ENCODE measurements at regions not wholly inside any gene's neighbourhood (a gene's known extent, or its start where the extent isn't known, plus 50 kb on each side); places are given as distances from the start of the nearest gene placed in this dataset.
"Not testable (repeated sequence)": the region's sequence is repeated elsewhere in the genome, so short reads cannot be mapped to it uniquely, and the experiment has no call there.

GRCh38 chrX:42437211-42437610, 340.8 kb downstream of the PPP1R2C start:
- no peak for ATAC-seq

DNA sequence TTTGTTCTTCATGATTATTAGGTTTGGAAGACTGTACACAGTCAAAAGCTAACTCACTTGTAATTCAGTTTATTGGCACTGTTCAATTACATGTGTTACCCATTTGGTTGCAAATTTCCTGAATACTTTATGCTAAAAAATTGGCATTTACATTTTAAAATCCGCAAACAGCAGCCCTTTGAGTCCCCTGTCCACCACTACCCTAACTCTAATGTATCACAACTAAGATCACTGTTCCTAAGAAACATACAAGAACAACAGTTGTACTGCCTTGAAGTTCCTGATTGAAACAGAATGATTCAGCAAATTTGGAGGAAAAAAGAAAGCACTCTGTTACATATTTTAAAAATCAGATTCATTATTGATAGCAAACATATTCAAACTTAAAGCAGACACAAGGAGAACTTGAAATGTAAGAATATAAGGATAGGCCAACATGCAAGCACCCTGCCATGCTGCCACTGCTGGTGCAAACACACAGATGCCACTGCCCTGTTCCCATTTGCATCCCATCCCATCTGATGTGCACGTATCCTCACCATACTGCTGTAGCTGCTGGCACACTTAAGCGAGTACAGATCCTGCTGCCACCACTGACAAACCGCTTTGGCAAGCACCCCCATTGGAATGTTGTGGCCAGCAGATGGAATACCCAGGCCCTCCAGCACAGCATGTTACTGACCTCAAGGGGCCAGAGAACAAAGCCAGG, 343.4 kb downstream of the PPP1R2C start:
- ATAC-seq = no peak

DNA sequence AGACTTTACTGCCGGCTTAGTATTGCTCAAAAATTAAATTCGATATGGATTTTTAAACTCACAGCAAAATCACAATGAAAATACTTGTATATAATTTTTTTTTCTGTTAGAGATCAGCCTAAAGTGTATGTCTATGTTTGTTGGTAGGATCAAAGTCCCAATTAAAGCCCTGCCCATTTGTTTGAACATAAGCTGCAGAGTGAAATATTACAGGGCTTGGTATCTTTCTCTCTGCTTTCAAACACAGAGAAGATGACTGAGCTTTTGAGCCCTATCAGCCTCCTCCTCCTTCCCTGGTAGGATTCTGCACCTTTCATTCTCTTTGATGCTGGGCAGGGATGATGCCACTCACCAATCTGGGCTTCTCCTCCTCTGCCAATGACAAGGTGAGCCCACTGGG, 345.4 kb downstream of the PPP1R2C start:
- no peak for ATAC-seq

- ATAC-seq = no peak
These were observed 355.0 kb downstream of the PPP1R2C start for GRCh38 chrX:42422961-42423360.

DNA sequence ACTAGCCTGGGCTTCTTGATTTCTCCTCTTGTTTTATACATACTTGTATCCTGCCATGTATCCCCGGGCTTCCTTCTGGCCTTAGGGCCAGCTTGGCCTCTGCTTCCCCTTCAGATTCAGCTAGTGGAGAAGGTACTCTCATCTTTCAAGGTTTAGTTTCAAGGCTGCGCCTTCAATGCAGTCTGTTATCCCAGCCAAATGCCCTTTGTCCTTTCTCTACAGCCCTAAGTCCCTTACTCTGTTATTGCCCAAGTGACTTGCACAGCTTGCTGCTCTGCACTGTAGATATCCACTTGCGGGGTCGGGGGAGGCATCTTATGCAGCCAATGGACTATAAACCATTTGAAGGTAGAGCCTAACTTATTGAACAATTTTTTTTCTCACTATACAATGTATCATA, 357.5 kb downstream of the PPP1R2C start:
- no peak for ATAC-seq

GRCh38 chrX:42415636-42416035, 362.3 kb downstream of the PPP1R2C start:
- ATAC-seq = no peak

DNA sequence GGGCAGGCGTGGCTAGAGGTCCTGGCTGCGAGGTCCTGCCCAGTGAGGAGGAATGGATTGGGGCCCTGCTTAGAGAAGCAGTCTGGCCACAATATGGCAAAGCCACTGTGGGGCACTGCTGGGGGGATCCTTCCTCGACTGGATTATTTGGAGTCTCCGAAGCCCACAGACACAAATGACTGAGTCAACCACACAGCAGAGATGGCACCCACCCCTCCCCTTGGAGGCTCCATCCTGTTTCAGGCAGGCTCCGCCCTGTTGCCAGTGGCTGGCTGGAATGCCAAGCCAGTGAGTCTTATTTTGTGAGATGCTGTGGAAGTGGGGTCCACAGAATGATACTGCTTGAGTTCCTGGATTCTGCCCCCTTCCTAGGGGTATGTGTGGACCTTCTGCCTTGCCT, 363.9 kb downstream of the PPP1R2C start:
- ATAC-seq = no peak

DNA sequence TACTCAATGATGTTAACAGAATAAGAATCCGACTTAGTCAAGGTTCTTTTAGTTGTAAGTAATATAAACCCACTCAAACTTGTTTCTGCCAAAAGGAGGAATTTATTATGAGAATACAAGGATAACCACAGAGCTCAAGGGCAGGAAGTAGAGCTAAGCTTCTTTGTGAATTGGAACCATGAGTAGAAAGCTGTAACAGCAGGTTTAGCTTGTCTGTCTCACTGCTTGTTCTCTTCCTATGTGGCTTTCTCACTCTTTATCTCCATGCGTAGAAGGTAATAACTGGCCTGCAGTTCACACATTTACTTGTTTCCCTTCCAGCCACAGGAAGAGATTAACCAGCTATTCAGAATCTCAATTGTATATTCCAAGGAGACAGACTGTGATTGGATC, 378.3 kb downstream of the PPP1R2C start:
- ATAC-seq = no peak

- no peak for ATAC-seq
These were observed 378.9 kb downstream of the PPP1R2C start for GRCh38 chrX:42398967-42399631.

GRCh38 chrX:42396136-42396535, 381.8 kb downstream of the PPP1R2C start:
- ATAC-seq = no peak

- ATAC-seq = no peak
These were observed 385.1 kb downstream of the PPP1R2C start for GRCh38 chrX:42392846-42393245.

DNA sequence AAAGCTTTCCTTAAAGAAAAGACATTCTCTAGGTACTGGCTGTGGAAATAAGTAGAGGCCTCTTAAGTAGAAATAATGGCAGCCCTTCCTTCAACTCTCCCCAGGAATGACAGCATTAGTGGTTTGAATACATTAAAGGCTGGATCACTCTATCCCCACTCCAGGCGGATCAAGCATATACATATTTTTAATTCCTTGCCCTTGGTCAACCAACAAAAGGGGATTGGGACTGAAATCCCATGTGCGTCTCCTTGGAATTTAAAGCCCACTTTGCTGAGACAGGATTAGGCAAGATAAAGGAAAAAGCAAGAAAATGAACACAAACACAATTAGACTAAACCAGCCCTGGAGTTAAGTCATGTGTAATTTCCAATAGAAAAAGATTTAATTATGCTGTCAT, 391.3 kb downstream of the PPP1R2C start:
- no peak for ATAC-seq

- peak; percentile 63 for ATAC-seq
These were observed 392.2 kb downstream of the PPP1R2C start for GRCh38 chrX:42385730-42386129.

DNA sequence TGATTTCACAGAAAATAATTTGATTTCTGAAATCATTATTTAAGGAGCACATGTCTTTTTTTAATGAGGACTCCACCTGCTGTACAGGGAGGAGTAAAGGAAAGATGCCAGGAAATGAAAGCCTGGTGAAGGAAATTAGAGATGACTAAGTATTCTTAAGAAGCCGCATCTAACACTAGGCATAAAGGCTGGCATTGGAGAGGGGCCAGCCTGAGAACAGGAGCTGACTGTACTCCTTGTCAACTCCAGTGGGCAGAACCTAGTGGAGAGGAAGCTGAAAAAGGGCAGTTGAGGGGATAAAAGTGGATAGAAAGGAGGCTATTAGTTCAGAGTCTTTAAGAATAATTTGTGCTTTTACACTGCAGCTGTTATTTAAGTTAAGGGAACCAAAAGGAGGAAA, 393.0 kb downstream of the PPP1R2C start:
- peak; percentile 72 for ATAC-seq

DNA sequence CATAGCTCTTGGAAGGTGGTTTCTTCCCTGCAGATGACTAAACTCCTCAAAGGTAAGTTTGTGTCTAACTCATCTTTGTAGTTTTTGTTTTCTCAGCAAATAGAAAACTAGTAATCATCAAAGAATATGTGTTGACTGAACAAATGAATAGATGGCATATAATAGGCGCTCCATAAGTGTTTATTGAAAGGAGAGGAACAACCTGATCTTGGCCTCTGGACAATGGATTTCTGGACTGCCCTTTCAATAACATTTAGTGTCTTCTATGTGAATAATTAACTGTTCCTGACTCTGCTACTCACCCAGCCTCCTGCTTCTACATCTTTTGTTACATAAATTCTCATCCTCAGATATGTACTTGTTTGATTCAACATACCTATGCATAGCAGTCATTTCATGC, 399.1 kb downstream of the PPP1R2C start:
- ATAC-seq = no peak

- ATAC-seq = no peak
These were observed 402.9 kb downstream of the PPP1R2C start for GRCh38 chrX:42375086-42375485.

- no peak for ATAC-seq
These were observed 411.8 kb downstream of the PPP1R2C start for GRCh38 chrX:42366181-42366580.

DNA sequence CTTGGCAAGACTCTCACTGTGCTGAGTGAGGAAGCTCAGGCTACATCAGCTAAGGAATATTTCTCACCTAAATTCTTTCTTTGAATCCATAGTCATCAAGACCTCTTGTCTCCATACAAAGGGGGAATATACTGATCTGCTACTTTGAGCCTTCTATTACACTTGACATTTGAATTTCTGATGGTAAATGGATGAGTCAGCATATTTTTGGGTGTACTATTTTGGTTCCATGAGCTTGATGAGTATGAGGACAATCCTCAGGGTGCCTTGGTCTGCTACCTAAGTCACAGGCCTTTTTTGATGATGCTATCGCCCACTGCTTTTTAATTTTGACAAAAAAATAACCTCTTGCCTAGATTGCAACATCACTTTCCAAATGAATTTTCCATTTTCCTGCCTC, 415.7 kb downstream of the PPP1R2C start:
- no peak for ATAC-seq

- ATAC-seq = not testable (repeated sequence)
These were observed 419.6 kb upstream of the CASK start for GRCh38 chrX:42342981-42343380.

Data from esophagus mucosa (tissue), 1 donor.